Effector memory CD8-positive, alpha-beta T cell (primary cell): ENCODE measurements at regions not wholly inside any gene's neighbourhood (a gene's known extent, or its start where the extent isn't known, plus 50 kb on each side); places are given as distances from the start of the nearest gene placed in this dataset.

ENCODE experiments used
- ATAC-seq: fragments of 150-1000 bp; cut with Tn5 transposase; replicated peaks from 2 replicates; pipeline ENCODE4 v1.10.0; 2021; ENCODE audit warnings: mild to moderate bottlenecking, moderate library complexity
- DNase-seq, 3 experiments: peaks; one replicate each; pipeline ENCODE4 v3.0.0; 2021
- H3K27ac Mint-ChIP-seq, 2 donors: one replicate each; pipeline ENCODE4 v1.8.0; 2022; ENCODE audit warnings: mild to moderate bottlenecking in 2 of 2, mixed read lengths in 2 of 2, moderate library complexity in 2 of 2
- H3K27me3 Mint-ChIP-seq, 2 donors: one replicate each; pipeline ENCODE4 v1.8.0; 2022; ENCODE audit warnings: mixed read lengths in 2 of 2
- H3K36me3 Mint-ChIP-seq: one replicate; pipeline ENCODE4 v1.8.0; 2022; ENCODE audit warnings: mild to moderate bottlenecking, moderate library complexity, mixed read lengths; ENCODE audit not compliant: insufficient read depth
- H3K4me1 Mint-ChIP-seq, 2 donors: one replicate each; pipeline ENCODE4 v1.8.0; 2022; ENCODE audit warnings: low read depth in 2 of 2, mixed read lengths in 2 of 2
- H3K4me3 Mint-ChIP-seq, 2 donors: one replicate each; pipeline ENCODE4 v1.8.0; 2022; ENCODE audit warnings: mild to moderate bottlenecking in 2 of 2, mixed read lengths in 2 of 2, moderate library complexity in 2 of 2
- H3K9me3 Mint-ChIP-seq, 2 donors: one replicate each; pipeline ENCODE4 v1.8.0; 2022; ENCODE audit warnings: mixed read lengths in 2 of 2

DNA sequence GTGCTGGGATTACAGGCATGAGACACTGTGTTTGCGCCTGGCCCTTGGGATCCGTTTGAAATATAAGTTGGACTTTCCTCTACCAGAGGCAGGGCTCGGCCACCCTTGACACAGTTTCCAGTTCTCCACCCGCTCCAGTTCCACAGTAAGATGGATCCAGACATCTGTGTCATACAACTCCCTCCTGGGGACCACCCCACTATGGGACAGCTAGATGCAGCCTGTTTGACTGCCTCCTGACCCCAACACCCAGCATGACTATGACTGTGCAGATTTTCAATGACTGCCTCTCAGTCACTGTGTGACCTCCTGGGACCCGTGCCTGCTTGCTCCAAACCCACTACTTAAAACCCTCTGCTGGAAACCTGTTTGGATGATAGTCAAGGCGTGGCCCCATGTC lies 166.7 kb downstream of the IRF8 start:
- ATAC-seq (no peak), DNase-seq (no peak)
- no peaks in the 10 kb centered on the region for H3K9me3 Mint-ChIP-seq
- H3K4me1 Mint-ChIP-seq = peaks cover 0 to 4% of the 10 kb centered on the region in 2 donors
- no peaks in the 10 kb centered on the region for H3K36me3 Mint-ChIP-seq
- H3K27me3 Mint-ChIP-seq = peaks cover 49 to 84% of the 10 kb centered on the region in 2 donors
- H3K27ac Mint-ChIP-seq = no peak overlapping the region
- H3K4me3 Mint-ChIP-seq = no peak overlapping the region

DNA sequence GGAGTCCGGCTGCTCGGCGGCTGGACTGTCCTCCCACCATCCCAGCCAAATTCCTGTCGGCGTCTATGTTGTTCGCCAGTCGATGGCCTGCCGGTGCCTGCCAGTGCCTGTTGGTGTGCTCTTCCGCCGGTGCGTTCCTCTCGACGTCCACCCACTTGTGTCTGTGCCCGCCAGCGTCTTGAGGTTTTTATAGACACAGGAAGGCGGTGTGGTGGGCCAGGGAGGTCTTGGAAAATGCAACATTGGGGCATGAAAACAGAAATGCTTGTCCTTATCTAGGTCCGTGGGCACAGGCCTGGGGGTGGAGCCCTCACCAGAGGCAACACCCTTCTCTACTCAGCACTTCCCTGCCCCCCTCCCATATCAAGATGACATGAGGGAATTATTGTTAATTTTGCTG lies 167.8 kb downstream of the IRF8 start:
- Mint-ChIP-seq H3K27ac (no peak overlapping the region), H3K4me3 (no peak overlapping the region), H3K9me3 (no peaks in the 10 kb centered on the region), H3K4me1 (peaks cover 0 to 4% of the 10 kb centered on the region in 2 donors), H3K27me3 (peaks cover 48 to 84% of the 10 kb centered on the region in 2 donors), H3K36me3 (no peaks in the 10 kb centered on the region)
- DNase-seq (no peak), ATAC-seq (no peak)

DNA sequence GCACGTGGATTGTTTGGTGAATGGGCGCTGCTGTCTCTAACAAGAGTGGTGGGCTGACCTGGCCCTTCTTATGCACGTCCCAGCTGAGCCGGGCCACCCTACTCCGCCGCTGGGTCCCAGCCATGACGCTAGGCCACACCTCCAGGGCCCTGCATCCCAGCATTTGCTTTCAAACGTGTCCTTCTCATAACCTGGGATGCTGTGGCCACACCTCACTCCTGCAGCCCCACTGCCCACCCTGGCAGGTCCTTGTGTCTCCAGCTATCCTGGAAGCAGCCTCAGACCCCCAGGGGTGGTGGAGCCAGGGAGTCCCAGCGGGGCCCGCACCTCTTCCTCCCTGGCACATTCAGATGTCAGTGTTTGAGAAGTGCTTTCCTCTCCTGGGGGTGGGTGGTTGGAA lies 168.6 kb downstream of the IRF8 start:
- peaks cover 49 to 84% of the 10 kb centered on the region in 2 donors for H3K27me3 Mint-ChIP-seq
- H3K9me3 Mint-ChIP-seq = no peaks in the 10 kb centered on the region

DNA sequence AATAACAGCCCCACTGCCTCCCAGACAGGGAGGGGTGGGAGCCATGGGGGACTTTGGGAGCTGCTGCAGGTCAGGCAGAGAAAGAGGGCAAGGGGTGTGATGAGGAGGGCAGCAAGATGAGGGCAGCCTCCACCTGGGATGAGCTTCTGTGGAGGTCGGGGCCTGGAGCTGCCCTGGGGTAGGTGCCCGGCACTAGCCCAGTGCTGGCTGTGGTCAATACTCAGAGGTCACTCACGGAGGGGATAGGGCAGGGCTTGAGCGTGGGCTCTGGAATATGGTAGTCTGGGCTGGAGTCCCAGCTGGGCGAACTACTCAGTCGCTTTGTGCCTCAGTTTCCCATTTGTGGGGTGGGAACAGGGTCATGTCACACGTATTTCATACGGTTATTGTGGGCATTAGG lies 169.0 kb downstream of the IRF8 start:
- Mint-ChIP-seq H3K27ac (no peak overlapping the region), H3K27me3 (peaks cover 53 to 86% of the 10 kb centered on the region in 2 donors), H3K4me3 (no peak overlapping the region), H3K9me3 (no peaks in the 10 kb centered on the region), H3K4me1 (peaks cover 0 to 4% of the 10 kb centered on the region in 2 donors), H3K36me3 (no peaks in the 10 kb centered on the region)
- no peak for ATAC-seq
- no peak for DNase-seq

More for the DNA sequence above, 168.6 kb downstream of the IRF8 start:
- no peaks in the 10 kb centered on the region for H3K36me3 Mint-ChIP-seq
- H3K27ac Mint-ChIP-seq = no peak overlapping the region
- ATAC-seq (no peak), DNase-seq (no peak)
- H3K4me3 Mint-ChIP-seq = no peak overlapping the region
- H3K4me1 Mint-ChIP-seq = peaks cover 0 to 4% of the 10 kb centered on the region in 2 donors

DNA sequence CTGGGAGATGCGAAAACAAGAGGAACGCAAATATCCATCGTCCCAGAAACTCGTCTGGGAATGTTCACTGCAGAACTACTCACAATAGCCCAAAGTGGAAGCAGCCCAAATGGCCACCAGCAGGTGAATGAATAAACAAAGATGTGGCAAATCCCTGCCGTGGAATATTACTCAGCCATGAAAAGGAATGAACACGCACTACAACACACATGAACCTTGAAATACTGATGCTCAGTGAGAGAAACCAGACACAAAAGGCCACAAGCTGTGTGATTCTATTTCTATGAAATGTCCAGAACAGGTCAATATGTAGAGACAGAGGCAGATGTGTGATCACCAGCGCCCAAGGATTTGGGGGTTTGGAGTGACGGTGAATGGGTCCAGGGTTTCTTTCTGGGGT lies 169.8 kb downstream of the IRF8 start:
- Mint-ChIP-seq H3K36me3 (no peaks in the 10 kb centered on the region), H3K4me3 (no peak overlapping the region), H3K4me1 (peaks cover 0 to 4% of the 10 kb centered on the region in 2 donors), H3K27me3 (peaks cover 58 to 94% of the 10 kb centered on the region in 2 donors), H3K9me3 (no peaks in the 10 kb centered on the region), H3K27ac (no peak overlapping the region)
- ATAC-seq = no peak
- DNase-seq = no peak

DNA sequence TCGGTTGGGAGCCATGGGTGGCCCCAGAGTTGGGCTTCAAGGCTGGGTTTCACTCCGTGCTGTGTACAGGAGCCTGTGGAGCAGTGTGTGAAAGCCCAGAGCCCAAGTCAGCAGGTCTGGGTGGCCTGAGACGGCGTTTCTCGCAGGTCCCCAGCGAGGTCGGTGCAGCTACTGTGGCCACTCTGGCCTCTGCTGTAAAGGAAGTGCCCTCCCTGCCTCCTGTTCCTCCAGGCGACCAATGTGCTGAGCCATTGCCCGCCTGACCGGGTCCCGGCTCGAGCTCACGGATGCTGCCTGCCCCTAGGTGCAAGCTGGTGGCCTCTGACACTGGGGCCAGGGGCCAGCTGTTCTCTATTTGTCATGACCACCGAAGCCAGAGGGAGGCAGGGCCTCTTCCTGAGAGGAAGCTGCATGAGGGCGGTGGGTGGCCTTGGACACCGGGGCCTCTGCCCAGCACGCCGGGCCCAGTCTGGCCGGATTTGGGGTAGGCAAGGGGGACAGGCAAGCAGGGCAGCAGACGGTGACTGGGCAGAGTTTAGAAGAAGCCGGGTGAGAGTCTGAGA lies 170.9 kb downstream of the IRF8 start:
- H3K27ac Mint-ChIP-seq = no peak overlapping the region
- no peak overlapping the region for H3K4me3 Mint-ChIP-seq
- ATAC-seq (no peak), DNase-seq (no peak)
- H3K4me1 Mint-ChIP-seq = peaks cover 0 to 2% of the 10 kb centered on the region in 2 donors
- no peaks in the 10 kb centered on the region for H3K9me3 Mint-ChIP-seq
- peaks cover 56 to 95% of the 10 kb centered on the region in 2 donors for H3K27me3 Mint-ChIP-seq
- no peaks in the 10 kb centered on the region for H3K36me3 Mint-ChIP-seq

DNA sequence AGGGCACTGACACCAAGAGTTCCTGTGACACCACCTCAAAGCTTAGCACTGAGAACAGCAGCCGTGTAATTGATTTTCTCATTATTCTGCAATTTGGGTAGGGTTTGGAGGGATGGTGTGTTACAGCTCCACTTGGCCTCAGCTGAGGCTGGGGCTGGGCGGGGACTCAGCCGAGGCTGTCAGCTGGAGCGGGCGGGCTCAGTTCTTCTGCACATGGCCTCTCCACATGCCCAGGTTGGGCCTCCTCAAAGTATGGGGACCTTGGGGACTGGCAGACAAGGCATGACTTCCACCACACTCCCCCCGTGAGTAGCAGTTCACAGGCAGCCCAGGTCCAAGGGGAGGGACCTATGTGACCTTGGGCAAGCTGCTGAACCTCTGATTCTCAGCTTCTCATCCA lies 171.5 kb downstream of the IRF8 start:
- Mint-ChIP-seq H3K9me3 (no peaks in the 10 kb centered on the region), H3K27me3 (peaks cover 53 to 99% of the 10 kb centered on the region in 2 donors), H3K36me3 (no peaks in the 10 kb centered on the region), H3K27ac (no peak overlapping the region), H3K4me3 (no peak overlapping the region), H3K4me1 (peaks cover 0 to 2% of the 10 kb centered on the region in 2 donors)
- no peak for DNase-seq
- no peak for ATAC-seq

DNA sequence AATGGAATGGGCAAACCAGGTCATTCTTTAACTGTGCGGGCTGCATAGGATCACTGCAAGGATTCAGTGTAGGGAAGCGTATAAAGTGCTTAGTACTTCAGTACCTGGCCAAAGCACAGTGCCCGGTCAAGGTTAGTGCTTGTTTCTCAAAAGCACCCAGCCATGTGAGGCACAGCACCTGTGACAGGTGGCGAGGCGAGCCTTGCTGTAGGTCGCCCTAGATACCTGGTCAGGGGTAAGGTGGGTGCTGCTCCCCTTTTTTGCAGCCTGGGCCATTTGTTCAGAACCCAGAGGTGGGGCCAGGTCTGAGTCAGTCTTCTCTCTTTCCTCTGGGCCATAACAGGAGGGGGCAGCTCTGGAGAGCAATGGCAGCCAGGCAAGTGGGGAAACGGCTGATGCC lies 172.0 kb downstream of the IRF8 start:
- Mint-ChIP-seq H3K4me3 (no peak overlapping the region), H3K36me3 (no peaks in the 10 kb centered on the region), H3K4me1 (peaks cover 0 to 2% of the 10 kb centered on the region in 2 donors), H3K27ac (no peak overlapping the region), H3K27me3 (peaks cover 53 to 99% of the 10 kb centered on the region in 2 donors), H3K9me3 (no peaks in the 10 kb centered on the region)
- ATAC-seq (no peak), DNase-seq (no peak)

DNA sequence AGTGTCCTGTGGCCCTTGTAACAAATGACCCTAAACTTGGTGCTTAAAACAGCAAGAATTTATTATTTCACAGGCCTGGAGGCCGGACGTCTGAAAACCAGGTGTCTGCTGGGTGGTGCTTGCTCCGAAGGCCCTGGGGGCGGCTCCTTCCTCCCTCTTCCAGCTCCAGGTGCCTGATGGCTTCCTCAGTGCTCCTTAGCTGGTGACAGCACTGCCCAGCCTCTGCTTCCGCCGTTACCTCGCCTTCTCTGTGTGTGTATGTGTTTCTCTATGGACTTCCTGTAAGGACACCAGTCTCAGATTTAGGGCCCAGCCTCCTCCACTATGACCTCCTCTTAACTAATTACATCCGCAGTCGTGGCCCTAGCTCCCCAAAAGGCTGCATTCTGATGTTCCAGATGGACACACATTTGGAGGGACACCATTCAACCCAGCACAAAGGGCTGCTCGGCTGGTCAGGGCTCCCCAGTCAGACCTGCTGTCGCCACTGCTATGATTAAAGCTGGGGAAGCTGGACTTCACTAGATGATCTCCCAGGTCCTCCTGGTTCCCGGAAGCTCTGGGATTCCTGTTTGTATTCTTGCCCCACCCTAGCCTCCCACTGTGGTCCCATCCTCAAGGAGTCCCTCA lies 172.8 kb downstream of the IRF8 start:
- H3K4me3 Mint-ChIP-seq = no peak overlapping the region
- H3K36me3 Mint-ChIP-seq = no peaks in the 10 kb centered on the region
- DNase-seq (no peak), ATAC-seq (no peak)
- no peak overlapping the region for H3K27ac Mint-ChIP-seq
- peaks cover 0 to 2% of the 10 kb centered on the region in 2 donors for H3K4me1 Mint-ChIP-seq
- H3K9me3 Mint-ChIP-seq = no peaks in the 10 kb centered on the region
- peaks cover 50 to 96% of the 10 kb centered on the region in 2 donors for H3K27me3 Mint-ChIP-seq

DNA sequence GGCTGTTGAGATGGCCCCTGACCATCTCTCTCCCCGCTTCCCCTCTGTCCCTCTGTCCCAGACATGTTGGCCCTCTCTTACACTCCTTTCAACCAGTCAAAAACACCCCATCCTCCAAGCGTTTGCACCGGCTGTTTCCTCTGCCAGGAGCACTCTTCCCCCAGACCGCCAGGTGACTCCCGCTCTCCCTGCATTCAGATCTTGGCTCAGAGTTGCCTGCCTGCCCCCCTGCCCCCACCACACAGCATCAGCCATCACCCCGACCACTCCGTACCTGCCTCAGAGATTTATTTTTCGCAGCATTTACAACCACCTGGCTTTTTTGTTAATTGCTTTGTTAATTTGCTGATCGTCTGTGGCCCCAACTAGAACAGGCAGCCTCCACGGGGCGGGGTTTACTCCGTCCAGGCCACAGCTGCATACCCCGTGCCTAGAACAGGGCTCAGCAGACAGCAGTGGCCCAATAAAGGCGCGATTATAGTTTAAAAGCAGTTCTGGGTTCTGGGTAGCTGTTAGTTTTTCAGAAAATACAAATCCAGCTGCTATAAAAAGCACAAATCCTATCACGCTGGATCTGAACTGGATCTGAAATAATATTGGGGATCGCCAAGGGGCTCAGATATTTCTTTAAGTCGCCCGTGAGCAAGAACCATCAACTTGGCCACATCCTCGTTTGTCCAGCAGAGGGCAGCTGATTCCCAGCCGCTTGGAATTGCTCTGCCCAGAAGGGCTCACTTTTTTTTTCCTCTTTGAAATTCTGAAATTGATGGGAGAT lies 173.6 kb downstream of the IRF8 start:
- Mint-ChIP-seq H3K27me3 (peaks cover 46 to 96% of the 10 kb centered on the region in 2 donors), H3K4me1 (peaks cover 0 to 2% of the 10 kb centered on the region in 2 donors), H3K27ac (no peak overlapping the region), H3K4me3 (no peak overlapping the region), H3K9me3 (no peaks in the 10 kb centered on the region), H3K36me3 (no peaks in the 10 kb centered on the region)
- ATAC-seq (no peak), DNase-seq (no peak)

DNA sequence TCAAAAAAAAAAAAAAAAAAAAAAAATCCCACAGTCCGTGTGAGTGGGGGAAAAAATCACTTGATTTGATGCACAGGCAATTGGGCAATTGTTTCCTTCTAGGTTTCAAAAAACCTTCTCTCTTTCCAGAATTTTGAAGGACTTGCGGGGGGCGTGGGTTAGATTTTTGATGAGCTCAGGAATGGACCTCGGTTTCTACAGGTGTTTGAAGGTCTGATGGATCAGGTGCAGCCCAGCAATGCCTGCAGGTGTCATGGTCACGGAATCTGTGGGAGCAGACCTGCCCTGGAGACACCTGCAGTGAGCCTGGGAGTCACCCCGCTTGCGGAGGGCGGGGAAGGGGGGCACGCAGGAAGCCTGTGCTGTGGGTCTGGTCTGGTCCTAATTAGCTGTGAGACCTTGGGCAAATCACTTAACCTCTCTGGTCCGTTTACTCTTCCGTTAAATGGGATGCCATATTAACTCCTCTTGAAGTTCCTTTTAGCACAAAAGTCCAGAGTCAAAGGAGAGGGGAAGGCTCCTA lies 174.2 kb downstream of the IRF8 start:
- Mint-ChIP-seq H3K9me3 (no peaks in the 10 kb centered on the region), H3K4me1 (peaks cover 0 to 2% of the 10 kb centered on the region in 2 donors), H3K27ac (no peak overlapping the region), H3K27me3 (peaks cover 42 to 96% of the 10 kb centered on the region in 2 donors), H3K36me3 (no peaks in the 10 kb centered on the region), H3K4me3 (no peak overlapping the region)
- ATAC-seq (no peak), DNase-seq (no peak)

DNA sequence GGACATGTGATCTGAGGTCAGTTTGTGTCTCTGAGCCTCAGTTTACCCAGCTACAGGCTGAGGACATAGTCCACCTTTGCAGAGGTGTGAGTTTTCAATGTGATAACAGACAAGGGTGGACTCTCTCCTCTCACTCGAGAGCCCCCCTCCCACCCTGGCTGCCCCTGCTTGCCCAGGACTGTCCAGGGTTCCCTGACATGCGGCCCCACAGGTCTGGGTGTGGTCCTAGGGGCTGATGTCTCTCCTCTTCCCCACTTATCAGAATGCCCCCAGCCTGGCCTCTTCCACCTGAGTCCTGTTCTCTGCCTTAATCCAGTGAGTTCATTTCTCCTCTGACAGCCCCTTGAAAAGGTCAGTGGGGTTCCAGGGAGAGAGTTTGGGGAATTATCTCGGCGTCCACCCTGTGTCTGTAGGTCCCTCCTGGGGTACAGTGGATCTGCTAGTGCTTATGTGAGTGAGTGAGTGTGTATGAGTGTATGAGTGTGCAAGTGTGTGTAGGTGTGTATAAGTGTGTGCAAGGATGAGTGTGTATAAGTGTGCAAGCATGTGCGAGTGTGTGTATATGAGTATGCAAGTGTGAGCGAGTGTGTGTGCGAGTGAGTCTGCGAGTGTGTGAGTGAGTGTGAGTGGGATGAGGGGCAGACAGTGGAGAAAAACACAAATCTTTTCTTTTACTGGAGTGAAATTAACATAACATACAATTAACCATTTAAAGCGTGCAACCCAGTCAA lies 175.0 kb downstream of the IRF8 start:
- Mint-ChIP-seq H3K9me3 (no peaks in the 10 kb centered on the region), H3K27ac (no peak overlapping the region), H3K36me3 (no peaks in the 10 kb centered on the region), H3K27me3 (peaks cover 35 to 93% of the 10 kb centered on the region in 2 donors), H3K4me3 (no peak overlapping the region), H3K4me1 (peaks cover 0 to 2% of the 10 kb centered on the region in 2 donors)
- no peak for DNase-seq
- no peak for ATAC-seq
